Neutrophil (primary cell): ENCODE measurements at regions not wholly inside any gene's neighbourhood (a gene's known extent, or its start where the extent isn't known, plus 50 kb on each side); places are given as distances from the start of the nearest gene placed in this dataset.
"Not testable (repeated sequence)": the region's sequence is repeated elsewhere in the genome, so short reads cannot be mapped to it uniquely, and the experiment has no call there.

Experiments used
- H3K27ac ChIP-seq: fragments of 200-600 bp; sonication (generic); 2 replicates; pipeline ENCODE4 v1.5.1; 2016; ENCODE audit warnings: mild to moderate bottlenecking, moderate library complexity
- H3K27me3 ChIP-seq: fragments of 200-600 bp; sonication (generic); 2 replicates; pipeline ENCODE4 v1.6.0; 2016; ENCODE audit warnings: mild to moderate bottlenecking
- H3K36me3 ChIP-seq: fragments of 200-600 bp; sonication (generic); 2 replicates; pipeline ENCODE4 v1.5.1; 2017
- H3K4me1 ChIP-seq, 2 experiments: fragments of 200-600 bp in 1 of 2; sonication (generic) in 1 of 2; 1 replicate in 1 of 2; 2 replicates in 1 of 2; pipeline versions ENCODE4 v1.5.1 to v1.6.1; 2013 to 2016; ENCODE audit warnings: low read depth in 1 of 2, low read length in 1 of 2, mild to moderate bottlenecking in 1 of 2, moderate library complexity in 1 of 2; ENCODE audit not compliant: control insufficient read depth in 1 of 2, insufficient read depth in 1 of 2
- H3K4me3 ChIP-seq, 2 experiments: fragments of 200-600 bp in 1 of 2; sonication (generic) in 1 of 2; 1 replicate in 1 of 2; 2 replicates in 1 of 2; pipeline ENCODE4 v1.5.1; 2013 to 2016; ENCODE audit warnings: low read depth in 1 of 2, low read length in 1 of 2, mild to moderate bottlenecking in 1 of 2, moderate library complexity in 1 of 2
- H3K9me3 ChIP-seq: fragments of 200-600 bp; sonication (generic); 2 replicates; pipeline ENCODE4 v1.5.1; 2016
- TF ChIP-seq, protein P1 (sequence below): fragments of 200-600 bp; sonication (generic); IDR thresholded peaks from 2 replicates; pipeline ENCODE4 v1.5.1; 2016; ENCODE audit warnings: antibody characterized with exemption

DNA sequence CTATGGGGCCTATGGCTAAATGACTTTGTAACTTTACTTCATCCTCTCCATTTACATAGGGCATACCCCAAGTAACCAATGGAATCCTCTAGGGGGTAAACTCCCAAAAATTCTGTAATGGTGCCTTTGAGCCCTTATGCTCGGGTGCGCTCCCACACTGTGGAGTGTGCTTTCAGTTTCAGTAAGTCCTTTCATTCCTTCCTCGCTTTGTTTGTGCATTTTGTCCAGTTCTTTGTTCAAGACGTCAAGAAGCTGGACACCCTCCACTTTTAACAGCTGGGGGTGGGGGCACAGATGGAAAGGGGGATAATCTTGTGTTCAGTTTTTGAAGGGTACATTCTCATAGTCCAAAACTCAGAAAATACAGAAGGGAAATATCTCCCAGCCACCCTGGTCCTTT is 84.4 kb upstream of the C2CD4B start:
- TF ChIP-seq, protein P1, sequence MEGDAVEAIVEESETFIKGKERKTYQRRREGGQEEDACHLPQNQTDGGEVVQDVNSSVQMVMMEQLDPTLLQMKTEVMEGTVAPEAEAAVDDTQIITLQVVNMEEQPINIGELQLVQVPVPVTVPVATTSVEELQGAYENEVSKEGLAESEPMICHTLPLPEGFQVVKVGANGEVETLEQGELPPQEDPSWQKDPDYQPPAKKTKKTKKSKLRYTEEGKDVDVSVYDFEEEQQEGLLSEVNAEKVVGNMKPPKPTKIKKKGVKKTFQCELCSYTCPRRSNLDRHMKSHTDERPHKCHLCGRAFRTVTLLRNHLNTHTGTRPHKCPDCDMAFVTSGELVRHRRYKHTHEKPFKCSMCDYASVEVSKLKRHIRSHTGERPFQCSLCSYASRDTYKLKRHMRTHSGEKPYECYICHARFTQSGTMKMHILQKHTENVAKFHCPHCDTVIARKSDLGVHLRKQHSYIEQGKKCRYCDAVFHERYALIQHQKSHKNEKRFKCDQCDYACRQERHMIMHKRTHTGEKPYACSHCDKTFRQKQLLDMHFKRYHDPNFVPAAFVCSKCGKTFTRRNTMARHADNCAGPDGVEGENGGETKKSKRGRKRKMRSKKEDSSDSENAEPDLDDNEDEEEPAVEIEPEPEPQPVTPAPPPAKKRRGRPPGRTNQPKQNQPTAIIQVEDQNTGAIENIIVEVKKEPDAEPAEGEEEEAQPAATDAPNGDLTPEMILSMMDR: no peak
- no peaks in the 10 kb centered on the region for H3K9me3 ChIP-seq
- H3K4me1 ChIP-seq: no peaks in the 10 kb centered on the region
- H3K4me3 ChIP-seq: no peak overlapping the region
- no peaks in the 10 kb centered on the region for H3K36me3 ChIP-seq
- H3K27ac ChIP-seq: no peak overlapping the region
- H3K27me3 ChIP-seq: no peaks in the 10 kb centered on the region

DNA sequence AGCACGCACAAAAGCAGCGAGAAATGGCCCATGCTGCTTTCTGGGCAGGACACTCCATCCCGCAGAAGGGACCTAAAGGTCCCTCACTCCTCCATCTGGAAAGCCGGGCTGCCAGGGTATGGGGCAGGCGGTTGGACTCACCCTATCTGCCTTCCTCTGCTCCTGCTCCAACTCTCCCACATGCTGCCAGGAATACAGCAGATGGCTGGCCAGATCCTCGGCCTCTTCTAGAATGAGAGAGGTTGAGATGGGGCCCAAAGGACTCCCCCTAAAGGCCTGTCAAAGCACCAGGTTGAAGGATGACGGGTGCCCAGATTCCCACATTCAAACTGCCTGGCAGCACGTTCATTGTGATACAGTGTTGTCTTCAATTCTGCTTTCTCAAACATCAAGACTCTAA is 85.1 kb upstream of the C2CD4B start:
- TF ChIP-seq, protein P1: no peak
- Histone ChIP-seq H3K36me3 (no peaks in the 10 kb centered on the region), H3K27me3 (no peaks in the 10 kb centered on the region), H3K9me3 (no peaks in the 10 kb centered on the region), H3K27ac (no peak overlapping the region), H3K4me3 (no peak overlapping the region), H3K4me1 (no peaks in the 10 kb centered on the region)

GRCh38 chr15:62250978-62251377 is 85.9 kb upstream of the C2CD4B start:
- H3K4me3 ChIP-seq: no peak overlapping the region

GRCh38 chr15:62253294-62253693 is 88.2 kb upstream of the C2CD4B start:
- Histone ChIP-seq H3K36me3 (no peaks in the 10 kb centered on the region), H3K27me3 (no peaks in the 10 kb centered on the region)

More at GRCh38 chr15:62250978-62251377, 85.9 kb upstream of the C2CD4B start:
- TF ChIP-seq, protein P1: no peak
- Histone ChIP-seq H3K9me3 (no peaks in the 10 kb centered on the region), H3K27me3 (no peaks in the 10 kb centered on the region), H3K36me3 (no peaks in the 10 kb centered on the region), H3K27ac (no peak overlapping the region), H3K4me1 (no peaks in the 10 kb centered on the region)

GRCh38 chr15:62254137-62254934 is 89.3 kb upstream of the C2CD4B start:
- no peak overlapping the region for H3K27ac ChIP-seq
- no peaks in the 10 kb centered on the region for H3K4me1 ChIP-seq
- H3K27me3 ChIP-seq: no peaks in the 10 kb centered on the region
- no peaks in the 10 kb centered on the region for H3K36me3 ChIP-seq
- no peaks in the 10 kb centered on the region for H3K9me3 ChIP-seq
- TF ChIP-seq, protein P1: no peak
- H3K4me3 ChIP-seq: no peak overlapping the region

More at GRCh38 chr15:62253294-62253693, 88.2 kb upstream of the C2CD4B start:
- Histone ChIP-seq H3K9me3 (no peaks in the 10 kb centered on the region), H3K4me3 (no peak overlapping the region), H3K27ac (no peak overlapping the region), H3K4me1 (no peaks in the 10 kb centered on the region)
- TF ChIP-seq, protein P1: no peak

- not testable (repeated sequence) for H3K4me3 ChIP-seq, H3K27me3 ChIP-seq, H3K27ac ChIP-seq, H3K4me1 ChIP-seq, H3K9me3 ChIP-seq, H3K36me3 ChIP-seq
Observed at GRCh38 chr15:62256430-62256829, 91.3 kb upstream of the C2CD4B start.
